Activated naive CD8-positive, alpha-beta T cell treated with anti-CD3 and anti-CD28 coated beads, Interleukin-2, amount 10 ng/mL, durations not matched to agents 7 days and 5 days (primary cell): ENCODE measurements at regions not wholly inside any gene's neighbourhood (a gene's known extent, or its start where the extent isn't known, plus 50 kb on each side); places are given as distances from the start of the nearest gene placed in this dataset.
"Not testable (repeated sequence)": the region's sequence is repeated elsewhere in the genome, so short reads cannot be mapped to it uniquely, and the experiment has no call there.

Source experiments
- ATAC-seq: fragments of 150-1000 bp; cut with Tn5 transposase; one replicate; pipeline ENCODE4 v1.10.0; 2021; ENCODE audit warnings: low read depth, moderate library complexity
- POLR2A ChIA-PET: fragments of 350-600 bp; sonication (Branson Sonifier 250); formaldehyde crosslinking; loops from one replicate; lab custom pipeline; 2021; ENCODE audit warnings: antibody characterized with exemption; lab: Charles Lee
- DNase-seq: peaks from one replicate; pipeline ENCODE4 v3.0.0; 2021
- H3K27ac Mint-ChIP-seq: one replicate; pipeline ENCODE4 v1.8.0; 2022; ENCODE audit warnings: mild to moderate bottlenecking, mixed read lengths
- H3K27me3 Mint-ChIP-seq: one replicate; pipeline ENCODE4 v1.8.0; 2022; ENCODE audit warnings: mild to moderate bottlenecking, moderate library complexity, mixed read lengths
- H3K36me3 Mint-ChIP-seq: one replicate; pipeline ENCODE4 v1.8.0; 2021; ENCODE audit warnings: mild to moderate bottlenecking, mixed read lengths
- H3K4me1 Mint-ChIP-seq: one replicate; pipeline ENCODE4 v1.8.0; 2021; ENCODE audit warnings: mixed read lengths
- H3K4me3 Mint-ChIP-seq: one replicate; pipeline ENCODE4 v1.8.0; 2022; ENCODE audit warnings: mild to moderate bottlenecking, moderate library complexity, mixed read lengths
- H3K9me3 Mint-ChIP-seq: one replicate; pipeline ENCODE4 v1.8.0; 2021; ENCODE audit warnings: mixed read lengths

GRCh38 chr1:199920635-199921034, 106.9 kb upstream of the NR5A2 start:
- H3K4me1 Mint-ChIP-seq = no peaks in the 10 kb centered on the region
- peaks cover 3% of the 10 kb centered on the region for H3K9me3 Mint-ChIP-seq
- no peak overlapping the region for H3K27ac Mint-ChIP-seq
- H3K27me3 Mint-ChIP-seq = peaks cover 21% of the 10 kb centered on the region
- POLR2A ChIA-PET = no interaction called here
- DNase-seq (no peak), ATAC-seq (no peak)
- no peak overlapping the region for H3K4me3 Mint-ChIP-seq
- no peaks in the 10 kb centered on the region for H3K36me3 Mint-ChIP-seq

GRCh38 chr1:199929556-199929955, 98.0 kb upstream of the NR5A2 start:
- no peak for ATAC-seq
- no peaks in the 10 kb centered on the region for H3K9me3 Mint-ChIP-seq
- H3K4me1 Mint-ChIP-seq = peaks cover 8% of the 10 kb centered on the region
- H3K27ac Mint-ChIP-seq = no peak overlapping the region
- DNase-seq = no peak
- no peak overlapping the region for H3K4me3 Mint-ChIP-seq
- H3K36me3 Mint-ChIP-seq = no peaks in the 10 kb centered on the region
- H3K27me3 Mint-ChIP-seq = peaks cover 13% of the 10 kb centered on the region
- POLR2A ChIA-PET = no interaction called here

- H3K4me1 Mint-ChIP-seq, H3K36me3 Mint-ChIP-seq, H3K9me3 Mint-ChIP-seq, H3K4me3 Mint-ChIP-seq, POLR2A ChIA-PET, DNase-seq, ATAC-seq, H3K27ac Mint-ChIP-seq: not testable (repeated sequence)
- peaks cover 16% of the 10 kb centered on the region for H3K27me3 Mint-ChIP-seq
These were observed 97.4 kb upstream of the NR5A2 start for GRCh38 chr1:199930067-199930466.

GRCh38 chr1:199931666-199932377, 95.7 kb upstream of the NR5A2 start:
- peaks cover 2% of the 10 kb centered on the region for H3K36me3 Mint-ChIP-seq
- H3K27me3 Mint-ChIP-seq = peaks cover 32% of the 10 kb centered on the region
- ATAC-seq (peak; percentile 60), DNase-seq (no peak)
- H3K9me3 Mint-ChIP-seq = no peaks in the 10 kb centered on the region
- POLR2A ChIA-PET = no interaction called here
- H3K4me3 Mint-ChIP-seq = peak overlapping the region; percentile 72
- H3K27ac Mint-ChIP-seq = peak overlapping the region; percentile 60
- H3K4me1 Mint-ChIP-seq = peaks cover 8% of the 10 kb centered on the region

GRCh38 chr1:199932462-199932861, 95.0 kb upstream of the NR5A2 start:
- Mint-ChIP-seq H3K27ac (no peak overlapping the region), H3K4me1 (peaks cover 8% of the 10 kb centered on the region), H3K4me3 (peak overlapping the region; percentile 72), H3K9me3 (no peaks in the 10 kb centered on the region), H3K27me3 (peaks cover 33% of the 10 kb centered on the region), H3K36me3 (peaks cover 2% of the 10 kb centered on the region)
- ATAC-seq = no peak
- POLR2A ChIA-PET = no interaction called here
- DNase-seq = no peak

- ATAC-seq (no peak), DNase-seq (no peak)
- no peaks in the 10 kb centered on the region for H3K9me3 Mint-ChIP-seq
- H3K36me3 Mint-ChIP-seq = peaks cover 3% of the 10 kb centered on the region
- POLR2A ChIA-PET = interaction anchor here (0.6 kb wide), 1 partner anchor 13 kb away, joined by 4 read pairs; no protein-coding TSS in a partner anchor
- H3K4me3 Mint-ChIP-seq = no peak overlapping the region
- no peak overlapping the region for H3K27ac Mint-ChIP-seq
- H3K27me3 Mint-ChIP-seq = peaks cover 51% of the 10 kb centered on the region
- H3K4me1 Mint-ChIP-seq = peaks cover 15% of the 10 kb centered on the region
These were observed 91.1 kb upstream of the NR5A2 start for GRCh38 chr1:199936441-199936840.

- POLR2A ChIA-PET = no interaction called here
- H3K36me3 Mint-ChIP-seq = peaks cover 3% of the 10 kb centered on the region
- no peak overlapping the region for H3K4me3 Mint-ChIP-seq
- DNase-seq (no peak), ATAC-seq (no peak)
- H3K4me1 Mint-ChIP-seq = peaks cover 16% of the 10 kb centered on the region
- H3K27ac Mint-ChIP-seq = no peak overlapping the region
- no peaks in the 10 kb centered on the region for H3K9me3 Mint-ChIP-seq
- H3K27me3 Mint-ChIP-seq = peaks cover 52% of the 10 kb centered on the region
These were observed 90.3 kb upstream of the NR5A2 start for GRCh38 chr1:199937161-199937560.

- ATAC-seq (no peak), DNase-seq (no peak)
- no peaks in the 10 kb centered on the region for H3K9me3 Mint-ChIP-seq
- H3K27ac Mint-ChIP-seq = no peak overlapping the region
- H3K27me3 Mint-ChIP-seq = peaks cover 54% of the 10 kb centered on the region
- H3K36me3 Mint-ChIP-seq = peaks cover 3% of the 10 kb centered on the region
- POLR2A ChIA-PET = interaction anchor here (0.6 kb wide), 1 partner anchor 13 kb away, joined by 5 read pairs; no protein-coding TSS in a partner anchor
- no peak overlapping the region for H3K4me3 Mint-ChIP-seq
- peaks cover 15% of the 10 kb centered on the region for H3K4me1 Mint-ChIP-seq
These were observed 89.8 kb upstream of the NR5A2 start for GRCh38 chr1:199937661-199938060.

- Mint-ChIP-seq H3K27ac (no peak overlapping the region), H3K4me3 (no peak overlapping the region), H3K36me3 (no peaks in the 10 kb centered on the region), H3K27me3 (peaks cover 49% of the 10 kb centered on the region), H3K9me3 (no peaks in the 10 kb centered on the region), H3K4me1 (peaks cover 19% of the 10 kb centered on the region)
- DNase-seq (no peak), ATAC-seq (no peak)
- POLR2A ChIA-PET = no interaction called here
These were observed 82.5 kb upstream of the NR5A2 start for GRCh38 chr1:199944986-199945385.

GRCh38 chr1:199945591-199945990, 81.9 kb upstream of the NR5A2 start:
- Mint-ChIP-seq H3K27ac (no peak overlapping the region), H3K27me3 (peaks cover 48% of the 10 kb centered on the region), H3K4me1 (peaks cover 19% of the 10 kb centered on the region), H3K9me3 (no peaks in the 10 kb centered on the region), H3K36me3 (no peaks in the 10 kb centered on the region), H3K4me3 (no peak overlapping the region)
- DNase-seq (no peak), ATAC-seq (no peak)
- POLR2A ChIA-PET = no interaction called here

GRCh38 chr1:199946305-199947155, 81.0 kb upstream of the NR5A2 start:
- H3K27me3 Mint-ChIP-seq = peaks cover 50% of the 10 kb centered on the region
- POLR2A ChIA-PET = no interaction called here

GRCh38 chr1:199948587-199949280, 78.8 kb upstream of the NR5A2 start:
- ATAC-seq = peak; percentile 58
- DNase-seq = no peak

More at GRCh38 chr1:199946305-199947155, 81.0 kb upstream of the NR5A2 start:
- no peak overlapping the region for H3K4me3 Mint-ChIP-seq
- peaks cover 12% of the 10 kb centered on the region for H3K4me1 Mint-ChIP-seq
- no peaks in the 10 kb centered on the region for H3K9me3 Mint-ChIP-seq
- no peak overlapping the region for H3K27ac Mint-ChIP-seq
- H3K36me3 Mint-ChIP-seq = no peaks in the 10 kb centered on the region
- no peak for ATAC-seq
- DNase-seq = no peak

GRCh38 chr1:199951005-199951404, 76.5 kb upstream of the NR5A2 start:
- POLR2A ChIA-PET, H3K27ac Mint-ChIP-seq, H3K36me3 Mint-ChIP-seq, H3K9me3 Mint-ChIP-seq, DNase-seq, H3K4me3 Mint-ChIP-seq, ATAC-seq, H3K4me1 Mint-ChIP-seq: not testable (repeated sequence)
- H3K27me3 Mint-ChIP-seq = peaks cover 48% of the 10 kb centered on the region

More at GRCh38 chr1:199948587-199949280, 78.8 kb upstream of the NR5A2 start:
- Mint-ChIP-seq H3K27ac (no peak overlapping the region), H3K4me1 (peaks cover 4% of the 10 kb centered on the region), H3K9me3 (no peaks in the 10 kb centered on the region), H3K27me3 (peaks cover 57% of the 10 kb centered on the region), H3K4me3 (no peak overlapping the region), H3K36me3 (no peaks in the 10 kb centered on the region)
- POLR2A ChIA-PET = no interaction called here
